MG63 (cell line): ENCODE measurements at regions not wholly inside any gene's neighbourhood (a gene's known extent, or its start where the extent isn't known, plus 50 kb on each side); places are given as distances from the start of the nearest gene placed in this dataset.
"Not testable (repeated sequence)": the region's sequence is repeated elsewhere in the genome, so short reads cannot be mapped to it uniquely, and the experiment has no call there.

Source experiments
- DNase-seq: peaks from one replicate; pipeline ENCODE4 v3.0.0-alpha.2; 2020
- H3K27me3 ChIP-seq: fragments of 250-450 bp; sonication (Bioruptor Pico); 2 replicates; pipeline ENCODE4 v1.5.1; 2020; ENCODE audit warnings: mild to moderate bottlenecking, moderate library complexity
- H3K36me3 ChIP-seq: fragments of 250-450 bp; sonication (Bioruptor Pico); 2 replicates; pipeline ENCODE4 v1.5.1; 2020; ENCODE audit warnings: mild to moderate bottlenecking, moderate library complexity
- H3K4me3 ChIP-seq: fragments of 250-450 bp; sonication (Bioruptor Pico); 2 replicates; pipeline ENCODE4 v1.5.1; 2020; ENCODE audit warnings: mild to moderate bottlenecking, moderate library complexity
- H3K9me3 ChIP-seq: fragments of 250-450 bp; sonication (Bioruptor Pico); 2 replicates; pipeline ENCODE4 v1.5.1; 2020; ENCODE audit warnings: mild to moderate bottlenecking, moderate library complexity

DNA sequence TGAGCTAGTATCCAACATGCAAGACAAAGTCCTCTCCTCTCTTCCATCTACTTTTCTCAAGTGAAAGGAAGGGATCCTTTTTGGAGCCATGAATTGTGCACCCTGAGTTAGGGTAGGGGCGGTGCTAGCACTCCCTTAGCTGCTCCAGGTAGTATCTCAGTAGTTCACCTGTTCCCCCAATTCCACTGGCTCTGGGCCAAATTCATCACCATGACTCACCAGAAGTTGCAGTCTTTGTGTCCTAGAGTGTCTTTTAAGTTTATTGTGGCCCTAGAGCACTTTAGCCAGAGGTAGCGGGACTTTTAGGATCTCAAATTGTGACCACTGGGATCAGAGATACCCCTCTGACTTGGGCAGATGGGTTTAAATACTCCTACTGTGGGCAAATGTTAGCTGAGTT lies 398.6 kb upstream of the ANO5 start:
- no peak for DNase-seq
- H3K9me3 ChIP-seq: no peaks in the 10 kb centered on the region
- H3K4me3 ChIP-seq: no peak overlapping the region
- H3K27me3 ChIP-seq: no peaks in the 10 kb centered on the region
- no peaks in the 10 kb centered on the region for H3K36me3 ChIP-seq

DNA sequence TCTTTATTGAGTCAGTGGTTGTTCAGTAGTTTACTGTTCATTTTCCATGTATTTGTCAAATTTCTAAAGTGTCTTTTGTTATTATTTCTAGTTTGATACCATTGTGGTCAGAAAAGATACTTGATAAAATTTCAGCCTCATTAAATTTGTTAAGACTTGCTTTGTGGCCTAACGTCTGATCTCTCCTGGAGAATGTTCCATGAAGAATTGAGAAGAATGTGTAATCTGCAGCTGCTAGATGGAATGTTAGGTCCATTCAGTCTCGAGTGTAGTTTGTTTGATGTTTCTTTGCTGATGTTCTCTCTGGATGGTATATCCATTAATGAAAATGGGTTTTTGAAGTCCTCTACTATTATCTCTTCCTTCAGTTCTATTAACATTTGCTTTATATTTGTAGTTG lies 394.7 kb upstream of the ANO5 start:
- no peak overlapping the region for H3K4me3 ChIP-seq
- H3K9me3 ChIP-seq: no peaks in the 10 kb centered on the region
- H3K36me3 ChIP-seq: no peaks in the 10 kb centered on the region
- no peaks in the 10 kb centered on the region for H3K27me3 ChIP-seq
- no peak for DNase-seq

DNA sequence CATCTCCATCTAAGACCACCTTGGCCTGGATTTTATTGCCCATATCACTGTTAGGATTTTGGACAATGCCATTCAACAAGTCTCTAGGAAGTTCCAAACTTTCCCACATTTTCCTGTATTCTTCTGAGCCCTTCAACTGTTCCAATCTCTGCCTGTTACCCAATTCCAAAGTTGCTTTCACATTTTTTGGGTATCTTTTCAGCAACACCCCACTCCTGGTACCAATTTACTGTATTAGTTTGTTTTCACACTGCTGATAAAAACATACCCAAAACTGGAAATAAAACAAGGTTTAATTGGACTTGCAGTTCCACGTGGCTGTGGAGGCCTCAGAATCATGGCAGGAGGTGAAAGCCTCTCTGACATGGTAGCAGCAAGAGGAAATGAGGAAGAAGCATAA lies 388.4 kb upstream of the ANO5 start:
- H3K4me3 ChIP-seq: not testable (repeated sequence)

DNA sequence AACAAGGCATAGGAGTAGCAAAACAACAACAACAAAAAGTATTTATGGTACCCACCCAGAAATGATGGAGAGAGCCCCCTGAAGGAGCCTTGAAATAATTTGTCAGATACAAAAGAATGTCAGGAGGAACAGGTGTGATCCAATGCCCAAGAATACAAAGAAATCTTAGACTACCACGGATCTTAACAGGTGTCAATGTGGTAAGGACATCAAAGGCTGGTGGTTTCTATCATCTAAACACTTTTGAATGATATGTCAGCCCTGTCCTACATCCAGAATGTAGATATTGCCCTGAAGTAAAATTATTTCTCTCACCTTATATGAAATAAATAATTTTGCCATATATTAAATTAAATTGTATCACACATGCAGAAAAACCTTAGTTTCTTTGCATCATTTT lies 386.4 kb upstream of the ANO5 start:
- no peak overlapping the region for H3K4me3 ChIP-seq
- H3K9me3 ChIP-seq: no peaks in the 10 kb centered on the region
- no peaks in the 10 kb centered on the region for H3K27me3 ChIP-seq
- H3K36me3 ChIP-seq: no peaks in the 10 kb centered on the region
- no peak for DNase-seq

More for the DNA sequence above, 388.4 kb upstream of the ANO5 start:
- not testable (repeated sequence) for H3K9me3 ChIP-seq, DNase-seq, H3K36me3 ChIP-seq, H3K27me3 ChIP-seq

DNA sequence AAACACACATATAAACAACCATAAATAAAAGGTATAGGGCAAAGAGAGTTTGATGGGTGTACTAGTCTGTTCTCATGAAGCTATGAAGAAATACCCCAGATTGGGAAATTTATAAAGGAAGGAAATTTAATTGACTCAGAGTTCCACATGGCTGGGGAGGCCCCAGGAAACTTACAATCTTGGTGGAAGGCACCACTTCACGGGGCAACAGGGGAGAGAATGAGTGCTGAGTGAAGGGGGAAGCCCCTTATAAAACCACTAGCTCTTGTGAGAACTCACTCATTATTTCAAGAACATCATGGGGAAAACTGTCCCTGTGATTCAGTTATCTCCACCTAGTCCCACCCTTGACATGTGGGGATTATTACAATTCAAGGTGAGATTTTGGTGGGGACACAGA lies 385.9 kb upstream of the ANO5 start:
- DNase-seq: no peak
- Histone ChIP-seq H3K36me3 (no peaks in the 10 kb centered on the region), H3K27me3 (no peaks in the 10 kb centered on the region), H3K4me3 (no peak overlapping the region), H3K9me3 (no peaks in the 10 kb centered on the region)

DNA sequence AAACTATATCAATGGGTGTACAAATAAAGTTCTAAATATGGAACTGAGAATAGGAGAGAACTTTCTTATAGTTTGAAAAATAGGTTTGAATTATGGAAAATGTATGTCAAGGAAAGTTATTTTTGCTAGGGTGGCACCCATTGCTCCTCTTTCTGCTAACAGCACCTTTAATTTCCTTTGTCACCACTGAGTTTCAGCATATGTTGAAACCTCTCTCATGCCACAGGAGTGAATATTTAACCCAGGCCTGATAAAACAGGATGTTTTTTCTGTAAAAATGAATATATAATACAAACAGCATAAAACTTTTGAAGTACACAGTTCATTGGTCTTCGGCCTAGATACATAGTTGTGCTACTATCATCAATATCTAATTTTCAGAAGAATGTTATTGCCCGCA lies 385.5 kb upstream of the ANO5 start:
- H3K36me3 ChIP-seq: no peaks in the 10 kb centered on the region
- no peak overlapping the region for H3K4me3 ChIP-seq
- no peaks in the 10 kb centered on the region for H3K27me3 ChIP-seq
- no peak for DNase-seq
- no peaks in the 10 kb centered on the region for H3K9me3 ChIP-seq

DNA sequence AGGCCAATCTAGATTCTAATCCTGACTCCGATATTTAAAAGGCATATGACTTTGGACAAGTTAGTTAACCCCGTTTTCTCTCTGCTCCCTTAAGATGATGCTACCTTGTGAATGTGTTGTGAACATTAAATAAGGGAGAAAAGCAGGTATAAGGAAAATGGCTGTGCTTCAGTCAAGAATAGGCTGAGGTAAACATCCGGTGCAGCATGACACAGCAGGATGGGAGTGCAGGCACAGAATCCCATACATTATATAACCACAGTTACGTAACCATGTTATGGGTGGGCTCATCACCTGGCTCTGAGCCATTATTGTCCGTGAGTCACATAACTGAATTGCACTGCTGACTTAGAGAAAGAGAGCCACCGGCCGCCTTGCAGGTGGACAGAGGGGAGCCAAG lies 382.2 kb upstream of the ANO5 start:
- Histone ChIP-seq H3K27me3 (no peaks in the 10 kb centered on the region), H3K36me3 (no peaks in the 10 kb centered on the region), H3K9me3 (no peaks in the 10 kb centered on the region), H3K4me3 (no peak overlapping the region)
- no peak for DNase-seq

DNA sequence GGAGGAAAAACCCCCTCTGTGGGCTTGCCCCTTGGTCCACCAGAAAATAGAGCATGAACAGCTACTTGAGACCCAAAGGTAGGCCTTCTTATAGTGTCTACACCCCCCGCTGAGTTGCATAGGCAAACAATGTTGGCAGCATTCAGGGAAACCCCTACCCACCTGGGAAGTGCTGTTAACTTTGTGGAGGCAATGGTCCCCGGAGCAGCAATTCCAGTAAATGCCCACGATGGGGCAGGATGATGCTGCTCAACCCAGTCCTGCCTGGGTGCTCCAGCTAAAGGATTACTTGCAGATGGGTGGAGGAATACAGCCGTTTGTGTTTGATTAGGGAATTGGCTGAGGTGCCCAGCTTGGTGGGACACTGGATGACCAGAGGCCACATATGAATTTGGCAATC lies 381.3 kb upstream of the ANO5 start:
- H3K4me3 ChIP-seq: no peak overlapping the region
- H3K9me3 ChIP-seq: no peaks in the 10 kb centered on the region
- no peak for DNase-seq
- no peaks in the 10 kb centered on the region for H3K27me3 ChIP-seq
- no peaks in the 10 kb centered on the region for H3K36me3 ChIP-seq

DNA sequence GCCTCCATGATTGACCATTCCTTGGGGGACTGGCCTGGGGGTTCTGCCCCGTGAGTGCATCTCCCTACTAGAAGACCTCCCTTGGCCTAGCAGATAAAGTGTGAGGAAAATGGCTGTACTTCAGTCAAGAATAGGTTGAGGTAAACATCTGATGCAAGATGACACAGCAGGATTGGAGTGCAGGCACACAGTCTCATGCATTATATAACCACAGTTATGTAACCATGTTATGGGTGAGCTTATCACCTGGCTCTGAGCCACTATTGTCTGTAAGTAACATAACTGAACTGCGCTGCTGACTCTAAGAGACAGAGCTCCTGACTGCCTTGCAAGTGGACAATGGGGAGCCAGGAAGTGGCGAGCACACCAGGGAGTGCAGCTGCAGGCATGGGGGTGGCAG lies 378.7 kb upstream of the ANO5 start:
- Histone ChIP-seq H3K36me3 (no peaks in the 10 kb centered on the region), H3K4me3 (no peak overlapping the region), H3K9me3 (no peaks in the 10 kb centered on the region), H3K27me3 (no peaks in the 10 kb centered on the region)
- no peak for DNase-seq

DNA sequence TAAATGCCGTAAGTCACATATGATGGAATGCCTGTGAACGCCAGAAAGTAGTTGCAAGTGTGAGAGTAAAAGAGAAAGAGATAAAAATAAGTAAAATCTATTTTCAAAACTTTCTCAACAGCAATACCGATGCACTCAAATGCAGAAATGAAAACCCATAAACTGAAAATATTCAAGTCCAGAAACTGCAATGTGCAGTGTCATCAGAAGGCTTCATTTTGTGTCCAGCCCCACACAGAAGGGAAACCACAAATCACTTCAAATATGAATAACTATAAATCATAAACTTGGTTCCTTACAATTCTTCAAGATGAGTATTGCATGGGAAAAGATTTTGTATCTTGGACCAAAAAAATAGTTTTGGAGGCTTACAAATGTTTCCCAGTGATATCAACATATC lies 375.2 kb upstream of the ANO5 start:
- Histone ChIP-seq H3K36me3 (no peaks in the 10 kb centered on the region), H3K27me3 (no peaks in the 10 kb centered on the region), H3K9me3 (no peaks in the 10 kb centered on the region), H3K4me3 (no peak overlapping the region)
- no peak for DNase-seq

DNA sequence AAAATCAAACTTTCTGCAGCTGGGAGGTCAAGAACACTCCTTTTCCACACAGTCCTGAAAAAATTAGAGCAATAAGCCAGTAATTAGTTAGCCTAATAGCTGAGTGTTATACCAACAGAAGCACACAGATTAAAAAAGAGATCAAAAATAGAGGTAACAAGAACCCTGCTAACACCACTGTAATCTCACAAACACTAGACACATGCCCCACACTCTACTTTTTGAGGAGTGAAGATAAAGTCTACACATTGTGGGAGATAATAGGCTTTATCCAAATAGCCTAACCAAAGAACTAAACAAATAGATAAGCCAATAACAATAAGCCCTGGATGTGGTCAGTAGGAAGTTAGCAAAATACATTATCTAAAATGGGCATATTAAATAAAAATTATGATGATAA lies 372.7 kb upstream of the ANO5 start:
- H3K4me3 ChIP-seq: no peak overlapping the region
- no peaks in the 10 kb centered on the region for H3K9me3 ChIP-seq
- H3K27me3 ChIP-seq: no peaks in the 10 kb centered on the region
- H3K36me3 ChIP-seq: no peaks in the 10 kb centered on the region
- no peak for DNase-seq

DNA sequence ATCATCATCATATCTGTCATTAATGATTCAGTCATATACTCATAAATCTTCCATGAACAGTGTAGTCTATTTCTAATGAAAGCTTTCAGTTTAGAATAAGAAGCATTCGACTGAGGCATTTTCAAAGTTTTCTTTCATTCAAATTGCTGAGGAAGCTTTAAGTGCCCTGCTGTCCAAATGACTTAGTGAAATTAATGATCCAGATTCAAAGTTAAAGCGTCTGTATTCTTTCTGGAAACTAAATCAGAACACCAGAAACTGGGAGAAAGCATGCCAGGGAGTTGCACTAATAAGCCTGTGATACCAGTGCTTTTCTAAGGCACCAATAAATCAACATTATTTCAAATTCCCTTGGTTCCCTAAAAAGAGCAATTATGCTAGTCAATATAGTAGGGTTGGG lies 367.8 kb upstream of the ANO5 start:
- H3K9me3 ChIP-seq: no peaks in the 10 kb centered on the region
- H3K4me3 ChIP-seq: no peak overlapping the region
- H3K27me3 ChIP-seq: no peaks in the 10 kb centered on the region
- DNase-seq: no peak
- no peaks in the 10 kb centered on the region for H3K36me3 ChIP-seq

DNA sequence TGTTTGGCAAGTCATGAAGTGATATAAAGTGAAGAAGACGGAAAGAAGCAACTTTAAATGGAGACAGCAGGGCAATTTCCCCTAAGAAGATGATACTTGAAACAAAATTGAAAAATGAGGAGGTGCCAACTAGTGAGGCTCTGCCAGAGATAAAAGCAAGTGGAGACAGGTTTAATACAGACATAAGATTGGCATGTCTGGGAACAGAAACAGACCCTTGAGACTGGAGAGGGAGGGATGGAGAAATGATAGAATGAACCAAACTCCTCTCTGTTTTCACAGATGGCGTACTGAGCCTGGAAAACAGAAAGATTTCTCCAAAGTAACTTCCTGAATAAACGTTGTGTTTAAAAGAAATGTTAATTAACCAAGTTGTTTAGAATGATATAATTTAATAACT lies 354.5 kb upstream of the ANO5 start:
- DNase-seq: no peak
- Histone ChIP-seq H3K4me3 (no peak overlapping the region), H3K27me3 (no peaks in the 10 kb centered on the region), H3K9me3 (no peaks in the 10 kb centered on the region), H3K36me3 (no peaks in the 10 kb centered on the region)

DNA sequence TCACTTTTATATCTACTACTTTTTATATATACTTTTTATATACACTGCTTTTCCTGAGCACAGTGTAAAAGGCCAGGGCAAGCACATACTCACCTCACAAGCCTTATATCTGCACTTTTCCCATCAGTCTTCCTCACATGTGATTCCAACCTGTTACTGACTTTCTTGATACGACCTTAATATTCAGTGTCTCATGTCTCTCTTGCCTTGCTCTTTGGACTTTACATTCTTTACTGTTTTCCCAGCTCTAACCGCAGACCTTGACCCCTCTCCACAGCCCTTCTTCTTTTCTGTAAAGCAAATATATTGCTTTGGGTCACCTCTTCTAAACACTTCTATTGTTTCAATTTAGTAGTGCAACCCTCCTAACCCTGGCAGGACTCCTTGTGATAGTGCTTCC lies 353.1 kb upstream of the ANO5 start:
- Histone ChIP-seq H3K4me3 (no peak overlapping the region), H3K27me3 (no peaks in the 10 kb centered on the region), H3K36me3 (no peaks in the 10 kb centered on the region), H3K9me3 (no peaks in the 10 kb centered on the region)
- DNase-seq: no peak

DNA sequence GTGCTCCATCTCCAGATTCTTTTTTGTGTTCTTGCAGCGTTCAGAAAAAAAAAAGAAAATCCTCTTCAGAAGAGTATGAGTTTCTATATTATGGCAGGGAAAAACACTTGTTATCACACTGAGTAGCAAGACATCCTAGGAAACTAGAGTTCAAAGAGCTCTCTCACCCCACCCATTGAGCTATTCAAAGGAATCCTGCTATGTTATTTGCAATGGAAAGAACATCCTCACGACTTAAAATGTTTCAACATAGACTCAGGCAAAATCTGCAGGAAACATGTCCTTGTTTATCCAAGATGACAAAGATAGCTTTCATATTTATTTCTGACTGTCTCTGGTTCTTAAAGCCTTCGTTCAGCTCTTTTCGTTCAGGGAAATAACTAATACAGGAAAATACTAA lies 331.6 kb upstream of the ANO5 start:
- no peak for DNase-seq

DNA sequence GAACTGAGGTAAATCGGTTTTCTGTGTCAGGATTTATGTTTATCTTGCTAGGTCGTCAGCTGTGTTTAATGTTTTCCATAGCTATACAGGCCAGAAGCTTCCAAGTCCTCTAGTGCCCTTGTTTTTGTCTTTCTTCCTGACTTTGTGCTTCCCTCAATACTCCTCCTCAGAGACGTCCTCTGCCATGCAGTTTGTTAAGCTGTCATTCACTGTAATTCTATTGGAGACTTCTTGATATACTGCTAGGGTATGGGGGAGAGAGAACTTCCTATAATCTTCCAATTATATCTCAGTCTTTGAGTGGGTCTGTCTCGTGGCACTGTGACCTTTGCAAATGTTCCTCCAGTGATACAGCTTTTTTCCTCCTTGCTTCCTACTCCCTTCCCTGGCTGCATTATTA lies 327.3 kb upstream of the ANO5 start:
- no peaks in the 10 kb centered on the region for H3K27me3 ChIP-seq
- H3K36me3 ChIP-seq: no peaks in the 10 kb centered on the region
- no peak for DNase-seq
- no peak overlapping the region for H3K4me3 ChIP-seq
- no peaks in the 10 kb centered on the region for H3K9me3 ChIP-seq

More for the DNA sequence above, 331.6 kb upstream of the ANO5 start:
- no peaks in the 10 kb centered on the region for H3K9me3 ChIP-seq
- H3K27me3 ChIP-seq: no peaks in the 10 kb centered on the region
- no peaks in the 10 kb centered on the region for H3K36me3 ChIP-seq
- H3K4me3 ChIP-seq: no peak overlapping the region

DNA sequence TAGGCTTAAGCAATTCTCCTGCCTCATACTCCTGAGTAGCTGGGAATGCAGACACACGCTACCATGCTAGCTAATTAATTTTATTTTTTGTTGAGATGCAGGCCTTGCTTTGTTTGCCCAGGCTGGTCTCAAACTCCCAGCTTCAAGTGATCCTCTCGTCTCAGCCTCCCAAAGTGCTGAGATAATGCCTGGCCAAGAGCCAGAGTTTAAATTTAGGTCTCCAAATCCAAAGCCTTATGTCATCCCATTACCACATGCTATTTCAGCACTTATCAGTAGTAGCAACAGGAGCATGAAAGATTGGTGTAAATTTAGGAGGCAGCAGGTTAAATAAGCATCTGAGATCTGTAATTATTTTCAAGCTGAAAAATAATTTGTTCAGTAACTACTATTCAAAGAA lies 326.1 kb upstream of the ANO5 start:
- H3K4me3 ChIP-seq: no peak overlapping the region
- no peaks in the 10 kb centered on the region for H3K9me3 ChIP-seq
- no peaks in the 10 kb centered on the region for H3K36me3 ChIP-seq
- no peaks in the 10 kb centered on the region for H3K27me3 ChIP-seq
- DNase-seq: no peak

DNA sequence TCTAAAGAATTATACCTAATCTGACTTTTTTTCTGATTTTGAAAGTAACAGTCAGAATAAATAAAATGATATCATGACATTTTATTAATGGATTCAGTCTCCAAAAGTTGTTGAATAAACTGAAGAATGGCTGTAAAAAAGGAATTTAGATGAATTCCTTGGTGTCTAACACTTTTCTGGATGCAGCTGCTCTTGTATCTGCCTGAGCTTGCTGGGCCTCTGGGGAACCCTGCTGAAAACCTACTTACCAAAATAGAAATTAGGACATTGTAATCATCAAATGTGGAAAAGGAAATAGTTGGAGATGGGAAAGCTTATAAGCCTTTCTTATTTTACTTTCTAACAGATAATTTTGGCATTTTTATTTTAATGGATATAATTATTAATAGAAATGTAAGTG lies 315.7 kb upstream of the ANO5 start:
- H3K9me3 ChIP-seq: no peaks in the 10 kb centered on the region
- H3K4me3 ChIP-seq: no peak overlapping the region
- DNase-seq: no peak
- H3K27me3 ChIP-seq: no peaks in the 10 kb centered on the region
- no peaks in the 10 kb centered on the region for H3K36me3 ChIP-seq

DNA sequence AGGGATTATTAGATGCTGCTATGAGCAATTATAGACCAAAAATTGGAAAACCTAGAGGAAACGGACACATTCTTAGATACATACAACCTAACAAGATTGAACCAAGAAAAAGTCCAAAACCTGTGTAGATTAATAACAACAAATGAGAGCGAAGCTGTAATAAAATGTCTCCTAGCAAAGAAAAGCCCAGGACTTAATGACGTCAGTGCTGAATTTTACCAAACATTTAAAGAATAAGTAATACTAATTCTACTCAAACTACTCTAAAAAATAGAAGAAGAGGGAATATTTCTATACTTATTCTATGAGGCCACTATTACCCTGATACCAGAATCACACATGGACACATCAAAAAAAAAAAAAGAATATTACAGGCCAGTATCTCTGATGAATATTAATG lies 309.5 kb upstream of the ANO5 start:
- Histone ChIP-seq H3K4me3 (no peak overlapping the region), H3K9me3 (no peaks in the 10 kb centered on the region), H3K27me3 (no peaks in the 10 kb centered on the region), H3K36me3 (no peaks in the 10 kb centered on the region)
- DNase-seq: no peak
